Keratinocyte (primary cell): ENCODE measurements at regions not wholly inside any gene's neighbourhood (a gene's known extent, or its start where the extent isn't known, plus 50 kb on each side); places are given as distances from the start of the nearest gene placed in this dataset.
"Not testable (repeated sequence)": the region's sequence is repeated elsewhere in the genome, so short reads cannot be mapped to it uniquely, and the experiment has no call there.

ENCODE experiments used
- DNase-seq: peaks from one replicate; pipeline ENCODE4 v3.0.0-alpha.2; 2011; ENCODE audit warnings: low read depth, missing footprints, low spot score
- FAIRE-seq: peaks from 2 replicates; lab custom pipeline; 2011; peaks lifted over from hg19 to GRCh38; lab: Jason Lieb, UNC
- H2AFZ ChIP-seq: 2 replicates; pipeline ENCODE4 v1.6.0; 2012; ENCODE audit warnings: low read length, control low read depth, inconsistent platforms; ENCODE audit not compliant: control insufficient read depth
- H3K27ac ChIP-seq: 2 replicates; pipeline ENCODE4 v1.5.1; 2011; ENCODE audit warnings: low read length; ENCODE audit not compliant: control insufficient read depth, insufficient read depth
- H3K27me3 ChIP-seq: 3 replicates; pipeline ENCODE4 v1.6.0; 2011; ENCODE audit warnings: low read length; ENCODE audit not compliant: control insufficient read depth, insufficient read depth; ENCODE audit errors: extremely low read depth
- H3K36me3 ChIP-seq, 2 experiments: 2 replicates in 1 of 2; 3 replicates in 1 of 2; pipeline ENCODE4 v1.5.1; 2011; ENCODE audit warnings: low read length in 2 of 2, mild to moderate bottlenecking in 1 of 2; ENCODE audit not compliant: control insufficient read depth in 2 of 2, insufficient read depth in 2 of 2; ENCODE audit errors: extremely low read depth in 1 of 2
- H3K4me1 ChIP-seq: 3 replicates; pipeline ENCODE4 v1.5.1; 2011; ENCODE audit warnings: low read length; ENCODE audit not compliant: control insufficient read depth, insufficient read depth; ENCODE audit errors: extremely low read depth
- H3K4me2 ChIP-seq: 3 replicates; pipeline ENCODE4 v1.6.0; 2011; ENCODE audit warnings: low read depth, low read length; ENCODE audit not compliant: control insufficient read depth, insufficient read depth; ENCODE audit errors: extremely low read depth
- H3K4me3 ChIP-seq, 3 experiments: fragments of 200-600 bp in 1 of 3; sonication (generic) in 1 of 3; 2 replicates in 2 of 3; 3 replicates in 1 of 3; pipeline ENCODE4 v1.5.1; 2011 to 2016; ENCODE audit warnings: low read length in 3 of 3, mild to moderate bottlenecking in 3 of 3, control low read depth in 2 of 3, inconsistent platforms in 1 of 3, low read depth in 1 of 3, mixed read lengths in 1 of 3, mixed run types in 1 of 3, moderate library complexity in 1 of 3; ENCODE audit not compliant: control insufficient read depth in 2 of 3, insufficient read depth in 2 of 3; ENCODE audit errors: extremely low read depth in 1 of 3
- H3K79me2 ChIP-seq: 2 replicates; pipeline ENCODE4 v1.6.0; 2012; ENCODE audit warnings: low read length; ENCODE audit not compliant: control insufficient read depth, insufficient read depth
- H3K9ac ChIP-seq: 3 replicates; pipeline ENCODE4 v1.6.0; 2011; ENCODE audit warnings: low read length; ENCODE audit not compliant: control insufficient read depth, insufficient read depth; ENCODE audit errors: extremely low read depth
- H3K9me1 ChIP-seq: 3 replicates; pipeline ENCODE4 v1.6.0; 2011; ENCODE audit warnings: low read length; ENCODE audit not compliant: control insufficient read depth, insufficient read depth; ENCODE audit errors: extremely low read depth
- H3K9me3 ChIP-seq: 2 replicates; pipeline ENCODE4 v1.5.1; 2012; ENCODE audit warnings: low read depth, low read length; ENCODE audit not compliant: control insufficient read depth
- H4K20me1 ChIP-seq: 3 replicates; pipeline ENCODE4 v1.6.0; 2011; ENCODE audit warnings: low read length; ENCODE audit not compliant: control insufficient read depth, insufficient read depth; ENCODE audit errors: extremely low read depth
- CTCF ChIP-seq, 3 experiments: IDR thresholded peaks in 1 of 3; conservative IDR thresholded peaks in 1 of 3; optimal IDR thresholded peaks in 1 of 3; 2 replicates in 2 of 3; 3 replicates in 1 of 3; pipeline versions ENCODE3 to v1.5.1; 2011; ENCODE audit warnings: low read length in 3 of 3, mild to moderate bottlenecking in 3 of 3, moderate library complexity in 2 of 3, control low read depth in 1 of 3, inconsistent platforms in 1 of 3; ENCODE audit not compliant: insufficient read depth in 2 of 3; ENCODE audit errors: extremely low read depth in 1 of 3
- EZH2 ChIP-seq: IDR thresholded peaks from one replicate; pipeline ENCODE4 v1.6.1; 2012; ENCODE audit warnings: inconsistent platforms, mild to moderate bottlenecking, low read length, moderate library complexity
- dilution Hi-C: fragments of 300-500 bp; cut with MboI; formaldehyde crosslinking; loops from one replicate; pipeline ENCODE4 v1.7.0; 2020; ENCODE audit warnings: low sequenced_read_pairs; ENCODE audit not compliant: extremely low pct_ligation_motif_present

- DNase-seq, H3K4me1 ChIP-seq, FAIRE-seq, H3K9me3 ChIP-seq, H3K36me3 ChIP-seq, H3K9ac ChIP-seq, H3K27ac ChIP-seq, H3K9me1 ChIP-seq, H3K4me2 ChIP-seq, H3K79me2 ChIP-seq, H3K4me3 ChIP-seq, H2AFZ ChIP-seq, H4K20me1 ChIP-seq, H3K27me3 ChIP-seq, dilution Hi-C loops: not testable (repeated sequence)
Observed at GRCh38 chr1:199032479-199032878, 393.6 kb downstream of the PTPRC start.

GRCh38 chr1:199033661-199034060 is 394.8 kb downstream of the PTPRC start:
- H3K4me3 ChIP-seq = no peak overlapping the region
- no peaks in the 10 kb centered on the region for H3K9me1 ChIP-seq
- dilution Hi-C loops = no loop called here
- no peaks in the 10 kb centered on the region for H4K20me1 ChIP-seq
- H3K9ac ChIP-seq = no peak overlapping the region
- FAIRE-seq (no peak), DNase-seq (no peak)
- no peak overlapping the region for H2AFZ ChIP-seq
- no peaks in the 10 kb centered on the region for H3K4me1 ChIP-seq
- no peak overlapping the region for H3K4me2 ChIP-seq
- no peaks in the 10 kb centered on the region for H3K36me3 ChIP-seq
- H3K79me2 ChIP-seq = no peaks in the 10 kb centered on the region
- no peaks in the 10 kb centered on the region for H3K9me3 ChIP-seq
- no peak overlapping the region for H3K27ac ChIP-seq
- no peak for TF ChIP-seq EZH2
- H3K27me3 ChIP-seq = no peaks in the 10 kb centered on the region

GRCh38 chr1:199038156-199038555 is 399.3 kb downstream of the PTPRC start:
- H3K9me1 ChIP-seq = no peaks in the 10 kb centered on the region
- H4K20me1 ChIP-seq = no peaks in the 10 kb centered on the region
- H3K4me3 ChIP-seq = no peak overlapping the region
- no peaks in the 10 kb centered on the region for H3K4me1 ChIP-seq
- TF ChIP-seq EZH2 = no peak
- no peak for TF ChIP-seq CTCF (optimal IDR thresholded peaks at IDR 0.05 in 1 of 3, IDR thresholded peaks at IDR 0.05 in 1 of 3, conservative IDR thresholded peaks at IDR 0.05 in 1 of 3; ENCODE audit: extremely low read depth in 1 of 3, insufficient read depth in 2 of 3, low read length in 3 of 3)
- no peak overlapping the region for H3K27ac ChIP-seq
- H3K9ac ChIP-seq = no peak overlapping the region
- dilution Hi-C loops = no loop called here
- peaks cover 3% of the 10 kb centered on the region for H3K27me3 ChIP-seq
- no peak overlapping the region for H2AFZ ChIP-seq
- H3K9me3 ChIP-seq = no peaks in the 10 kb centered on the region
- H3K79me2 ChIP-seq = no peaks in the 10 kb centered on the region
- H3K36me3 ChIP-seq = no peaks in the 10 kb centered on the region
- FAIRE-seq = no peak
- no peak overlapping the region for H3K4me2 ChIP-seq
- no peak for DNase-seq
